ENCODE measurements at regions not wholly inside any gene's neighbourhood (a gene's known extent, or its start where the extent isn't known, plus 50 kb on each side); places are given as distances from the start of the nearest gene placed in this dataset.

DNA sequence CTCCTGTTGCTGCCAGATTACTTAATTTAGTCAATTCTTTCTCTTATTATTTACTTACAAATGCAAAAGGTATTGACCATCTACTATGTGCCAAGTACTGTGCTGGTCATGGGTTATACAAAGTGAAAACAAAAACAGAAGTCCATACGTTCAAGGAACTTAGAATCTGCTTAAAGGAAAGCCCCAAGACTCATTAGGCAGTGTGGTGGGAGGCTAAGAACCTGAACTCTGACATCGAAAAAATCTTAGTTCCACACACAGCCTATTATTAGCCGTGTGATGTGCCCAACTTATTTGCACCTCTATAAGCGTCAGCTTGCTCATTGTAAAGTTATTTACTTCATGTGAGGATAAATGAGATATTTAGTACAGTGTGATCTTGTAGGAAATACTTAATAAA is 227.4 kb upstream of the SORCS1 start:
- no peaks in the 10 kb centered on the region for H3K36me3 ChIP-seq (ENCODE audit: low read depth, missing control alignments)
- H3K27me3 ChIP-seq: no peaks in the 10 kb centered on the region
- WGBS, 2 donors: 81 to 85% methylated on average over 4 of the region's 4 CpGs
- H3K4me1 ChIP-seq: no peaks in the 10 kb centered on the region
- no peak for TF ChIP-seq POLR2A (IDR thresholded peaks at IDR 0.05)
- TF ChIP-seq, protein P1, sequence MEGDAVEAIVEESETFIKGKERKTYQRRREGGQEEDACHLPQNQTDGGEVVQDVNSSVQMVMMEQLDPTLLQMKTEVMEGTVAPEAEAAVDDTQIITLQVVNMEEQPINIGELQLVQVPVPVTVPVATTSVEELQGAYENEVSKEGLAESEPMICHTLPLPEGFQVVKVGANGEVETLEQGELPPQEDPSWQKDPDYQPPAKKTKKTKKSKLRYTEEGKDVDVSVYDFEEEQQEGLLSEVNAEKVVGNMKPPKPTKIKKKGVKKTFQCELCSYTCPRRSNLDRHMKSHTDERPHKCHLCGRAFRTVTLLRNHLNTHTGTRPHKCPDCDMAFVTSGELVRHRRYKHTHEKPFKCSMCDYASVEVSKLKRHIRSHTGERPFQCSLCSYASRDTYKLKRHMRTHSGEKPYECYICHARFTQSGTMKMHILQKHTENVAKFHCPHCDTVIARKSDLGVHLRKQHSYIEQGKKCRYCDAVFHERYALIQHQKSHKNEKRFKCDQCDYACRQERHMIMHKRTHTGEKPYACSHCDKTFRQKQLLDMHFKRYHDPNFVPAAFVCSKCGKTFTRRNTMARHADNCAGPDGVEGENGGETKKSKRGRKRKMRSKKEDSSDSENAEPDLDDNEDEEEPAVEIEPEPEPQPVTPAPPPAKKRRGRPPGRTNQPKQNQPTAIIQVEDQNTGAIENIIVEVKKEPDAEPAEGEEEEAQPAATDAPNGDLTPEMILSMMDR (IDR thresholded peaks at IDR 0.05): no peak
- H3K9me3 ChIP-seq: no peaks in the 10 kb centered on the region
- DNase-seq: no peak
- intact Hi-C loops (cut with DNase I; ENCODE audit: low total_unique reads): no loop called here
- no peak overlapping the region for H3K27ac ChIP-seq
- H3K4me3 ChIP-seq: no peak overlapping the region

DNA sequence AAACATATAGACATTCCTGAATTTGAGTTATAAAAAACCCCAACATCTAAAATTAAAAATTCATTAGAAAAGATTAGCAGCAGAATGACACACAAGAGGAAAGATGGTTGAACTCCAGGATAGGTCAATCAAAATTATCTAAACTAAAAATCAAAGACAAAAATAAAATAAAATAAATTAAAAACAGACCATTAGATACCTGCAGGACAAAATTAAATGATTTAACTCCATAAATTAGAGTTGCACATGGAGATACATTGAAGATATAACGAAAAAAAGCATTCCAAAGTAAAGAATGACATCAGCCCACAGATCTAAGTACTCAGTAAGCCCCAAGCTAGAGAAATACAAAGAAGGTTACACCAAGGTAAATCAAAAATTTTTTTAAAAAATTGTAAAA is 226.1 kb upstream of the SORCS1 start:
- Histone ChIP-seq H3K27ac (no peak overlapping the region), H3K9me3 (no peaks in the 10 kb centered on the region), H3K4me1 (no peaks in the 10 kb centered on the region), H3K27me3 (no peaks in the 10 kb centered on the region), H3K36me3 (ENCODE audit: low read depth, missing control alignments) (no peaks in the 10 kb centered on the region), H3K4me3 (no peak overlapping the region)
- DNase-seq: no peak
- TF ChIP-seq POLR2A (IDR thresholded peaks at IDR 0.05): no peak
- TF ChIP-seq, protein P1 (IDR thresholded peaks at IDR 0.05): no peak
- intact Hi-C loops (cut with DNase I; ENCODE audit: low total_unique reads): no loop called here
- WGBS, 2 donors: 84 to 96% methylated on average over 1 of the region's 1 CpG

DNA sequence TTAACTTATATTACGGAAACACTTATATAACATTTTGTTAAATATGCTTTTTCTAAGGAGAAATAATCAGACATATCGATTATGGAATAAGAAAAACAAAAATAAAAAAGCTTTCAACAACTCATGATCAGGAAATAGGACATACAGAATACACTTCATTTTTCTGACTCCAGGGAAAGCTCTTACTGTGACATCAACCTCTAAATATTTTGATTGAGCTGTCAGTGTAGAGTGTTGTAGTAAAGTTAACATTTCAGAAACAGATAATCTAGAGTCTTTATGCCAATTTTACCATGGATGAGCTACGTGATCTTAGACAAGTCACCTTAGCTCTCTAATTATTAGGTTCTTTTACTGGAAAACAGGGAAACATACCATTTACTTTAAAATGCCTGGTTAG is 218.9 kb upstream of the SORCS1 start:
- no peak for DNase-seq
- TF ChIP-seq, protein P1 (IDR thresholded peaks at IDR 0.05): no peak
- no peak for TF ChIP-seq POLR2A (IDR thresholded peaks at IDR 0.05)
- 93 to 94% methylated on average over 3 of the region's 3 CpGs for WGBS, 2 donors
- intact Hi-C loops (cut with DNase I; ENCODE audit: low total_unique reads): no loop called here
- Histone ChIP-seq H3K27me3 (no peaks in the 10 kb centered on the region), H3K27ac (no peak overlapping the region), H3K9me3 (no peaks in the 10 kb centered on the region), H3K36me3 (ENCODE audit: low read depth, missing control alignments) (no peaks in the 10 kb centered on the region), H3K4me1 (no peaks in the 10 kb centered on the region), H3K4me3 (no peak overlapping the region)

DNA sequence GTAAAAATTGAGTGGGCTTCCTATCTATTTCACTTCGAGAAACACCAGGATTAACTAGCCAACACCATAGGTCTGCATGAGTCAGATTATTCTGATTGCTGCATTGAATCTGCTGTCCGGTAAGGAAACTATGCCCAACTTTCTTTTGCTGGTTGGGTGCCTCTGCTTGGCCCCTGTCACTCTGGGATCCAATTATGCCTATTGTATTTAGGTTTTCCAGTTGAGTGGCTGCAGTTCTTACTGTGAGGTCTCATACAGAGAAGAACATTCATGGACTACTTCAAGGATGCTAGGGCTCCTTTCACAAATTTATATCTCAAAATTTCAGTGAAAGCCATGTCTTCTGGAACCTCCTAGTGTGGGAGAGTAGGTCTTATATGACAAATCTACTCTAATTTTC is 215.1 kb upstream of the SORCS1 start:
- Histone ChIP-seq H3K27ac (no peak overlapping the region), H3K9me3 (no peaks in the 10 kb centered on the region), H3K36me3 (ENCODE audit: low read depth, missing control alignments) (no peaks in the 10 kb centered on the region), H3K27me3 (no peaks in the 10 kb centered on the region), H3K4me3 (no peak overlapping the region), H3K4me1 (no peaks in the 10 kb centered on the region)
- no peak for TF ChIP-seq POLR2A (IDR thresholded peaks at IDR 0.05)
- TF ChIP-seq, protein P1 (IDR thresholded peaks at IDR 0.05): no peak
- WGBS, 2 donors: 90 to 92% methylated on average over 2 of the region's 2 CpGs
- intact Hi-C loops (cut with DNase I; ENCODE audit: low total_unique reads): no loop called here
- no peak for DNase-seq

DNA sequence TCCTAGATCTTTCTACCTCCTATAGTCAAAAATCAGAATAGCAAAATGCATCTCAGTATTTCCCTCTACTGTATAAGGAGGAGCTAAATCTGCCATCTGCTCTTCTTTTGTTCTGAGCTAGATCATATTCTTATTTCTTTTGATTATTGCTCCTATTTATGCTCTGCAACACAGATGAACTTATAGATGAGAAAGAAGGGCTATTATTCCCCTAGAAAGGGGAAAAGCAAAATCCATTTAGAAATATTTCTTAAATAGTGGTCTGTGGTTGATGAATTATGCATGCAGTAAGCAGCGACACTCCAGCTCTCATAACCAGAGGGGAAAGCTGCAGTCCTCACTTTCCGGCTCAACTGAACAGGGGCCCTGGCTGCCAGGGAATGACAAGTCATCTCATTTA is 207.3 kb upstream of the SORCS1 start:
- Histone ChIP-seq H3K27me3 (no peaks in the 10 kb centered on the region), H3K4me1 (no peaks in the 10 kb centered on the region), H3K27ac (no peak overlapping the region), H3K9me3 (no peaks in the 10 kb centered on the region), H3K4me3 (no peak overlapping the region), H3K36me3 (ENCODE audit: low read depth, missing control alignments) (no peaks in the 10 kb centered on the region)
- WGBS, 2 donors: 88 to 96% methylated on average over 2 of the region's 2 CpGs
- intact Hi-C loops (cut with DNase I; ENCODE audit: low total_unique reads): no loop called here
- DNase-seq: no peak
- no peak for TF ChIP-seq POLR2A (IDR thresholded peaks at IDR 0.05)
- TF ChIP-seq, protein P1 (IDR thresholded peaks at IDR 0.05): no peak

Data from testis (tissue), 2 donors.